Ovary (tissue), 7 donors: ENCODE measurements at regions not wholly inside any gene's neighbourhood (a gene's known extent, or its start where the extent isn't known, plus 50 kb on each side); places are given as distances from the start of the nearest gene placed in this dataset.

Source experiments
- DNase-seq, 5 donors: peaks; one replicate each; pipeline ENCODE4 v3.0.0-alpha.2; 2019 to 2020
- H3K27ac ChIP-seq, 2 donors: fragments of 200-600 bp; one replicate each; pipeline versions ENCODE4 v1.5.1 to v1.8.0; 2019 to 2022
- H3K27me3 ChIP-seq: fragments of 200-600 bp; one replicate; pipeline ENCODE4 v1.8.0; 2022
- H3K36me3 ChIP-seq: fragments of 200-600 bp; sonication (generic); one replicate; pipeline ENCODE4 v1.5.1; 2019
- H3K4me1 ChIP-seq: one replicate; pipeline ENCODE4 v1.8.1; 2013; ENCODE audit warnings: mild to moderate bottlenecking, moderate library complexity; ENCODE audit not compliant: insufficient read depth
- H3K4me3 ChIP-seq: fragments of 200-600 bp; sonication (generic); one replicate; pipeline ENCODE4 v1.5.1; 2017
- H3K9me3 ChIP-seq, 2 donors: fragments of 200-600 bp in 1 of 2; sonication (generic) in 1 of 2; one replicate each; pipeline versions ENCODE4 v1.5.1 to v1.8.1; 2013 to 2019; ENCODE audit warnings: mild to moderate bottlenecking in 1 of 2, moderate library complexity in 1 of 2
- CTCF ChIP-seq, 3 donors: fragments of 450-650 bp in 2 of 3; fragments of 200-600 bp in 1 of 3; IDR thresholded peaks; one replicate each; pipeline versions ENCODE4 v1.5.1 to v1.8.0; 2016 to 2022; ENCODE audit warnings: antibody characterized with exemption in 3 of 3, mild to moderate bottlenecking in 1 of 3
- EP300 ChIP-seq: sonication (generic); formaldehyde crosslinking; IDR thresholded peaks from one replicate; pipeline ENCODE4 v1.6.1; 2017; ENCODE audit warnings: antibody characterized with exemption
- POLR2A ChIP-seq: fragments of 450-650 bp; IDR thresholded peaks from one replicate; pipeline ENCODE4 v1.6.1; 2017; ENCODE audit warnings: antibody characterized with exemption, mild to moderate bottlenecking, moderate library complexity
- WGBS, 3 donors: extraction: QIAGEN DNeasy Blood & Tissue Kit in 1 of 3; methylation state at CpG; one replicate each; pipeline versions ENCODE4 v1.1.5 to v1.1.7; 2013 to 2017; 5-methylcytosine and 5-hydroxymethylcytosine counted together
- intact Hi-C, 4 donors: fragments of 100-400 bp; cut with DNase I; formaldehyde crosslinking; loops; one replicate each; pipeline versions ENCODE4 v1.11.0 to v1.15.1; 2022 to 2023
- donor health status: DM: no; HTN: no; CAD: no; lungs with moderate emphysema.
- donor health status: DM: no; HTN: no; CAD: no.
- donor health status: Bipolar disorder and iron deficiency.
- donor health status: DM: no; HTN: no; CAD: no.
- donor health status: DM: yes; HTN: yes; CAD: no.

GRCh38 chr1:22338071-22338765, 113.4 kb upstream of the ZBTB40 start:
- 94 to 95% (median 94%) methylated on average over 11 to 12 of the region's 12 CpGs for WGBS, 3 donors
- Histone ChIP-seq H3K4me1 (peaks cover 5% of the 10 kb centered on the region), H3K36me3 (no peaks in the 10 kb centered on the region), H3K27me3 (no peaks in the 10 kb centered on the region), H3K27ac (no peak overlapping the region), H3K4me3 (no peak overlapping the region), H3K9me3 (no peaks in the 10 kb centered on the region)
- DNase-seq: no peak
- intact Hi-C loops: loop anchor here in 1 of 4 donors (10.0 kb wide), 1 partner anchor 53 kb away; no protein-coding TSS in a partner anchor
- TF ChIP-seq POLR2A (no peak), CTCF (IDR thresholded peaks at IDR 0.05) (no peak), EP300 (no peak)

GRCh38 chr1:22339237-22339636, 112.4 kb upstream of the ZBTB40 start:
- DNase-seq: peak in 4 of 5 donors; percentile 68 to 91 (median 80)
- WGBS, 3 donors: 19 to 43% (median 27%) methylated on average over 14 of the region's 14 CpGs
- H3K27me3 ChIP-seq: no peaks in the 10 kb centered on the region

GRCh38 chr1:22340066-22340465, 111.6 kb upstream of the ZBTB40 start:
- H3K36me3 ChIP-seq: no peaks in the 10 kb centered on the region
- intact Hi-C loops: no loop called here
- no peak for TF ChIP-seq POLR2A
- no peak for TF ChIP-seq CTCF (IDR thresholded peaks at IDR 0.05)
- no peak for TF ChIP-seq EP300
- no peaks in the 10 kb centered on the region for H3K27me3 ChIP-seq
- H3K9me3 ChIP-seq: no peaks in the 10 kb centered on the region
- H3K4me3 ChIP-seq: no peak overlapping the region
- H3K4me1 ChIP-seq: peaks cover 5% of the 10 kb centered on the region
- WGBS, 3 donors: 89 to 96% (median 96%) methylated on average over 4 of the region's 4 CpGs
- DNase-seq: no peak
- no peak overlapping the region for H3K27ac ChIP-seq

More at GRCh38 chr1:22339237-22339636, 112.4 kb upstream of the ZBTB40 start:
- TF ChIP-seq POLR2A: no peak
- no peak overlapping the region for H3K27ac ChIP-seq
- intact Hi-C loops: loop anchor here in 1 of 4 donors (10.0 kb wide), 1 partner anchor 54 kb away; no protein-coding TSS in a partner anchor
- H3K9me3 ChIP-seq: no peaks in the 10 kb centered on the region
- peaks cover 5% of the 10 kb centered on the region for H3K4me1 ChIP-seq
- no peaks in the 10 kb centered on the region for H3K36me3 ChIP-seq
- no peak overlapping the region for H3K4me3 ChIP-seq

- Histone ChIP-seq H3K4me3 (no peak overlapping the region), H3K27ac (no peak overlapping the region), H3K4me1 (peaks cover 5% of the 10 kb centered on the region), H3K27me3 (no peaks in the 10 kb centered on the region), H3K9me3 (no peaks in the 10 kb centered on the region), H3K36me3 (no peaks in the 10 kb centered on the region)
- DNase-seq: no peak
- TF ChIP-seq EP300 (no peak), CTCF (IDR thresholded peaks at IDR 0.05) (no peak), POLR2A (no peak)
- WGBS, 3 donors: 72 to 74% (median 72%) methylated on average over 4 of the region's 4 CpGs
- intact Hi-C loops: no loop called here
Measured at GRCh38 chr1:22340873-22341272, 110.8 kb upstream of the ZBTB40 start.
